IMR-90 (cell line): ENCODE measurements at regions not wholly inside any gene's neighbourhood (a gene's known extent, or its start where the extent isn't known, plus 50 kb on each side); places are given as distances from the start of the nearest gene placed in this dataset.

ENCODE experiments used
- ATAC-seq: fragments of 200-7000 bp; cut with Tn5 transposase; 2 replicates; pipeline ENCODE4 v1.9.1; 2020; ENCODE audit warnings: low read depth, mild to moderate bottlenecking, moderate library complexity
- BruUV-seq: library from RNA; stranded (reverse); fragments of 400-500 nt; replicated peaks from 2 replicates; lab custom pipeline; 2021; lab: Mats Ljungman, UMichigan
- CTCF ChIA-PET: fragments of 300-600 bp; formaldehyde crosslinking; extraction: SDS; loops from one replicate; lab custom pipeline; 2021; ENCODE audit warnings: antibody characterized with exemption; lab: Yijun Ruan, JAX
- POLR2A ChIA-PET: fragments of 300-600 bp; sonication (Branson Sonifier 250); formaldehyde crosslinking; loops from one replicate; lab custom pipeline; 2022; ENCODE audit warnings: antibody characterized with exemption; ENCODE audit not compliant: unreplicated experiment; lab: Charles Lee
- DNase-seq: peaks from one replicate; pipeline ENCODE4 v3.0.0; 2013
- H2AFZ ChIP-seq: replicated peaks from 2 replicates; pipeline ENCODE3; 2013; ENCODE audit warnings: low read length, mild to moderate bottlenecking; ENCODE audit not compliant: poor library complexity
- H2AK5ac ChIP-seq: 2 replicates; pipeline ENCODE4 v1.6.1; 2013; ENCODE audit warnings: low read depth, low read length, inconsistent platforms
- H2AK9ac ChIP-seq: replicated peaks from 2 replicates; pipeline ENCODE3; 2013; ENCODE audit warnings: mild to moderate bottlenecking, low read depth, low read length, moderate library complexity; ENCODE audit not compliant: poor library complexity
- H2BK120ac ChIP-seq: 2 replicates; pipeline ENCODE4 v1.6.1; 2013; ENCODE audit warnings: low read depth, low read length, inconsistent platforms
- H2BK15ac ChIP-seq: 3 replicates; pipeline ENCODE4 v1.6.1; 2013; ENCODE audit warnings: low read depth, low read length, inconsistent platforms
- H2BK20ac ChIP-seq: 2 replicates; pipeline ENCODE4 v1.6.1; 2013; ENCODE audit warnings: low read depth, mild to moderate bottlenecking, inconsistent platforms, low read length, moderate library complexity
- H2BK5ac ChIP-seq: 2 replicates; pipeline ENCODE4 v1.6.1; 2013; ENCODE audit warnings: mild to moderate bottlenecking, low read depth, low read length, inconsistent platforms; ENCODE audit not compliant: poor library complexity, severe bottlenecking
- H3K14ac ChIP-seq: replicated peaks from 2 replicates; pipeline ENCODE4 v1.6.1; 2013; ENCODE audit warnings: low read depth, low read length, inconsistent platforms
- H3K18ac ChIP-seq: 2 replicates; pipeline ENCODE4 v1.6.1; 2013; ENCODE audit warnings: low read depth, low read length, control low read depth
- H3K23ac ChIP-seq: 2 replicates; pipeline ENCODE4 v1.6.1; 2013; ENCODE audit warnings: low read depth, low read length, inconsistent platforms
- H3K27ac ChIP-seq: 2 replicates; pipeline ENCODE4 v1.5.1; 2013; ENCODE audit warnings: mild to moderate bottlenecking, control low read depth, low read length; ENCODE audit not compliant: insufficient read depth
- H3K27me3 ChIP-seq: 2 replicates; pipeline ENCODE4 v1.6.1; 2013; ENCODE audit warnings: low read length; ENCODE audit not compliant: control insufficient read depth, insufficient read depth
- H3K36me3 ChIP-seq: 2 replicates; pipeline ENCODE4 v1.6.1; 2013; ENCODE audit warnings: low read length, mixed read lengths; ENCODE audit not compliant: control insufficient read depth, insufficient read depth
- H3K4ac ChIP-seq: 2 replicates; pipeline ENCODE4 v1.6.1; 2013; ENCODE audit warnings: low read depth, low read length, inconsistent platforms
- H3K4me1 ChIP-seq: 2 replicates; pipeline ENCODE4 v1.6.1; 2013; ENCODE audit warnings: low read length, mixed read lengths; ENCODE audit not compliant: control insufficient read depth, insufficient read depth
- H3K4me2 ChIP-seq: 2 replicates; pipeline ENCODE4 v1.6.1; 2013; ENCODE audit warnings: low read depth, mild to moderate bottlenecking, control low read depth, low read length, moderate library complexity
- H3K4me3 ChIP-seq: 2 replicates; pipeline ENCODE4 v1.5.1; 2013; ENCODE audit warnings: low read depth, mild to moderate bottlenecking, control low read depth, low read length, moderate library complexity; ENCODE audit not compliant: insufficient read depth
- H3K56ac ChIP-seq: 2 replicates; pipeline ENCODE4 v1.6.1; 2013; ENCODE audit warnings: low read length, inconsistent platforms; ENCODE audit not compliant: insufficient read depth; ENCODE audit errors: extremely low read depth
- H3K79me1 ChIP-seq, 2 experiments: 2 replicates each; pipeline ENCODE4 v1.6.1; 2013; ENCODE audit warnings: low read length in 2 of 2, inconsistent platforms in 1 of 2, low read depth in 1 of 2
- H3K9ac ChIP-seq: 2 replicates; pipeline ENCODE4 v1.6.1; 2013; ENCODE audit warnings: low read depth, low read length, control low read depth
- H3K9me1 ChIP-seq: 2 replicates; pipeline ENCODE4 v1.6.1; 2013; ENCODE audit warnings: low read length, inconsistent platforms; ENCODE audit not compliant: insufficient read depth
- H3K9me3 ChIP-seq: 2 replicates; pipeline ENCODE4 v1.6.1; 2013; ENCODE audit warnings: low read length; ENCODE audit not compliant: control insufficient read depth, insufficient read depth
- H4K20me1 ChIP-seq: 2 replicates; pipeline ENCODE4 v1.6.1; 2013; ENCODE audit warnings: low read length, inconsistent platforms; ENCODE audit not compliant: insufficient read depth
- H4K5ac ChIP-seq: 2 replicates; pipeline ENCODE4 v1.6.1; 2013; ENCODE audit warnings: mild to moderate bottlenecking, low read depth, low read length, control low read depth
- H4K8ac ChIP-seq, 2 experiments: 2 replicates each; pipeline ENCODE4 v1.6.1; 2013; ENCODE audit warnings: low read depth in 2 of 2, low read length in 2 of 2, control low read depth in 1 of 2, inconsistent platforms in 1 of 2
- H4K91ac ChIP-seq: 2 replicates; pipeline ENCODE4 v1.6.1; 2013; ENCODE audit warnings: low read depth, low read length, inconsistent platforms; ENCODE audit not compliant: insufficient read depth
- CEBPB ChIP-seq: IDR thresholded peaks from 2 replicates; pipeline ENCODE4 v1.6.1; 2012; ENCODE audit warnings: low read depth, low read length, improper control_type of control experiment
- CHD1 ChIP-seq: IDR thresholded peaks from 2 replicates; pipeline ENCODE4 v1.6.1; 2012; ENCODE audit warnings: low read depth, low read length, improper control_type of control experiment
- CTCF ChIP-seq: conservative IDR thresholded peaks from 2 replicates; pipeline ENCODE4 v1.5.1; 2012; ENCODE audit warnings: mild to moderate bottlenecking, low read depth, low read length, improper control_type of control experiment
- FOS ChIP-seq: fragments of 150-350 bp; IDR thresholded peaks from 2 replicates; pipeline ENCODE4 v1.6.1; 2016; ENCODE audit warnings: low read depth, low read length
- MAFK ChIP-seq: IDR thresholded peaks from 2 replicates; pipeline ENCODE4 v1.6.1; 2012; ENCODE audit warnings: low read depth, low read length, improper control_type of control experiment
- MAZ ChIP-seq: IDR thresholded peaks from 2 replicates; pipeline ENCODE4 v1.6.1; 2012; ENCODE audit warnings: low read depth, mild to moderate bottlenecking, low read length, improper control_type of control experiment, moderate library complexity, borderline replicate concordance
- NFE2L2 ChIP-seq: fragments of 150-350 bp; IDR thresholded peaks from 2 replicates; pipeline ENCODE4 v1.6.1; 2016; ENCODE audit warnings: low read depth, mild to moderate bottlenecking, low read length
- POLR2A ChIP-seq: IDR thresholded peaks from 2 replicates; pipeline ENCODE4 v1.6.1; 2012; ENCODE audit warnings: mild to moderate bottlenecking, low read depth, low read length
- RAD21 ChIP-seq: IDR thresholded peaks from 2 replicates; pipeline ENCODE4 v1.6.1; 2012; ENCODE audit warnings: low read length, improper control_type of control experiment
- RCOR1 ChIP-seq: IDR thresholded peaks from 2 replicates; pipeline ENCODE4 v1.6.1; 2012; ENCODE audit warnings: mild to moderate bottlenecking, low read length, improper control_type of control experiment; ENCODE audit not compliant: insufficient replicate concordance
- WGBS, 2 experiments: methylation state at CpG; one replicate each; pipeline versions ENCODE4 v1.1.5 to v1.1.7; 2013; ENCODE audit warnings: missing lambda C conversion rate in 2 of 2; ENCODE audit not compliant: insufficient read length in 1 of 2; ENCODE audit errors: extremely low coverage in 2 of 2; 5-methylcytosine and 5-hydroxymethylcytosine counted together
- dilution Hi-C: fragments of 300-500 bp; cut with HindIII; formaldehyde crosslinking; loops from one replicate; pipeline ENCODE4 v1.14.3; 2018; ENCODE audit warnings: low sequenced_read_pairs; ENCODE audit not compliant: unreplicated experiment
- in situ Hi-C: fragments of 300-500 bp; cut with MboI; formaldehyde crosslinking; loops from 3 replicates; pipeline ENCODE4 v1.14.3; 2019; ENCODE audit warnings: low sequenced_read_pairs, inconsistent platforms, mixed read lengths
- intact Hi-C: fragments of 100-400 bp; cut with micrococcal nuclease; formaldehyde crosslinking; loops from 2 replicates; pipeline ENCODE4 v1.10.0; 2022
- TF ChIP-seq, protein P1 (sequence below): fragments of 150-350 bp; IDR thresholded peaks from 2 replicates; pipeline ENCODE4 v1.6.1; 2016; ENCODE audit warnings: low read depth, mild to moderate bottlenecking, low read length, moderate library complexity, borderline replicate concordance

- TF ChIP-seq CTCF = no peak
- TF ChIP-seq MAZ = no peak
- TF ChIP-seq FOS = no peak
- no peak for TF ChIP-seq NFE2L2
- TF ChIP-seq POLR2A = no peak
- TF ChIP-seq RAD21 = no peak
- no peak for TF ChIP-seq RCOR1
- TF ChIP-seq, protein P1, sequence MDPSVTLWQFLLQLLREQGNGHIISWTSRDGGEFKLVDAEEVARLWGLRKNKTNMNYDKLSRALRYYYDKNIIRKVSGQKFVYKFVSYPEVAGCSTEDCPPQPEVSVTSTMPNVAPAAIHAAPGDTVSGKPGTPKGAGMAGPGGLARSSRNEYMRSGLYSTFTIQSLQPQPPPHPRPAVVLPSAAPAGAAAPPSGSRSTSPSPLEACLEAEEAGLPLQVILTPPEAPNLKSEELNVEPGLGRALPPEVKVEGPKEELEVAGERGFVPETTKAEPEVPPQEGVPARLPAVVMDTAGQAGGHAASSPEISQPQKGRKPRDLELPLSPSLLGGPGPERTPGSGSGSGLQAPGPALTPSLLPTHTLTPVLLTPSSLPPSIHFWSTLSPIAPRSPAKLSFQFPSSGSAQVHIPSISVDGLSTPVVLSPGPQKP = no peak
- TF ChIP-seq CEBPB = no peak
- TF ChIP-seq CHD1 = no peak
- no peak for TF ChIP-seq MAFK
- no peak overlapping the region for H3K27ac ChIP-seq
- no peaks in the 10 kb centered on the region for H4K20me1 ChIP-seq
- no peak overlapping the region for H4K8ac ChIP-seq
- H2BK5ac ChIP-seq = no peak overlapping the region
- H2AK9ac ChIP-seq = no peak overlapping the region
- no peak overlapping the region for H4K5ac ChIP-seq
- WGBS, 2 experiments = no CpG with 5 or more reads among the region's 1 CpG
- H3K79me1 ChIP-seq = no peaks in the 10 kb centered on the region
- BruUV-seq = no TSS peak
- no peak overlapping the region for H4K91ac ChIP-seq
- H3K4ac ChIP-seq = no peak overlapping the region
- H2BK20ac ChIP-seq = no peak overlapping the region
- no peak overlapping the region for H3K14ac ChIP-seq
- no peak overlapping the region for H2BK120ac ChIP-seq
- H3K23ac ChIP-seq = no peak overlapping the region
- no peak overlapping the region for H3K4me2 ChIP-seq
- no peak overlapping the region for H3K9ac ChIP-seq
- ChIA-PET POLR2A (no interaction called here), CTCF (no interaction called here)
- H2AK5ac ChIP-seq = no peak overlapping the region
- H3K18ac ChIP-seq = no peak overlapping the region
- H2BK15ac ChIP-seq = no peak overlapping the region
- H3K36me3 ChIP-seq = no peaks in the 10 kb centered on the region
- no peak overlapping the region for H3K56ac ChIP-seq
- intact Hi-C loops (no loop called here), in situ Hi-C loops (no loop called here), dilution Hi-C loops (no loop called here)
- H3K4me1 ChIP-seq = no peaks in the 10 kb centered on the region
- H3K9me3 ChIP-seq = no peaks in the 10 kb centered on the region
- H3K27me3 ChIP-seq = no peaks in the 10 kb centered on the region
- no peak overlapping the region for H3K4me3 ChIP-seq
- H3K9me1 ChIP-seq = no peaks in the 10 kb centered on the region
- H2AFZ ChIP-seq = no peak overlapping the region
- no peak for DNase-seq
- no peak for ATAC-seq
Measured at GRCh38 chr3:83193526-83193925, 1432.1 kb upstream of the GBE1 start.
